Thyroid gland (tissue), 4 donors: ENCODE measurements at regions not wholly inside any gene's neighbourhood (a gene's known extent, or its start where the extent isn't known, plus 50 kb on each side); places are given as distances from the start of the nearest gene placed in this dataset.

Experiments
- CTCF ChIP-seq, 6 experiments: fragments of 200-600 bp in 3 of 6; fragments of 450-650 bp in 3 of 6; sonication (generic) in 3 of 6; IDR thresholded peaks; one replicate each; pipeline ENCODE4 v1.5.1; 2016 to 2019; ENCODE audit warnings: antibody characterized with exemption in 6 of 6, mild to moderate bottlenecking in 2 of 6, inconsistent platforms in 1 of 6, moderate library complexity in 1 of 6
- POLR2A ChIP-seq, 2 donors: fragments of 450-650 bp; IDR thresholded peaks; one replicate each; pipeline ENCODE4 v1.6.1; 2017; ENCODE audit warnings: antibody characterized with exemption in 2 of 2, mild to moderate bottlenecking in 2 of 2, moderate library complexity in 1 of 2

GRCh38 chr15:95425859-95426258 is 904.6 kb upstream of the NR2F2 start:
- TF ChIP-seq POLR2A (IDR thresholded peaks at IDR 0.05), result no peak
- TF ChIP-seq CTCF (IDR thresholded peaks at IDR 0.05), result no peak
